ENCODE measurements at regions not wholly inside any gene's neighbourhood (a gene's known extent, or its start where the extent isn't known, plus 50 kb on each side); places are given as distances from the start of the nearest gene placed in this dataset.

- Histone ChIP-seq H3K4me3 (replicated peaks in 1 of 4; ENCODE audit: control extremely low read depth in 1 of 4, insufficient read depth in 1 of 4, low read depth in 3 of 4, low read length in 4 of 4) (no peak overlapping the region), H3K79me2 (ENCODE audit: control insufficient read depth, insufficient read depth, low read length) (no peaks in the 10 kb centered on the region), H2AFZ (ENCODE audit: low read length) (no peak overlapping the region), H3K27me3 (ENCODE audit: control insufficient read depth, insufficient read depth, low read length) (no peaks in the 10 kb centered on the region), H3K9ac (ENCODE audit: insufficient read depth, low read length) (no peak overlapping the region), H3K4me2 (ENCODE audit: extremely low read depth, insufficient read depth, low read length) (no peak overlapping the region), H3K9me3 (ENCODE audit: control insufficient read depth, insufficient read depth, low read depth, low read length) (no peaks in the 10 kb centered on the region), H3K27ac (ENCODE audit: insufficient read depth, low read length) (no peak overlapping the region), H3K4me1 (ENCODE audit: control insufficient read depth, extremely low read depth, insufficient read depth, low read length) (no peaks in the 10 kb centered on the region), H4K20me1 (ENCODE audit: control insufficient read depth, extremely low read depth, insufficient read depth, low read length) (no peaks in the 10 kb centered on the region), H3K36me3 (ENCODE audit: control insufficient read depth, insufficient read depth, low read length) (no peaks in the 10 kb centered on the region)
- TF ChIP-seq CTCF (conservative IDR thresholded peaks at IDR 0.05 in 1 of 2, IDR thresholded peaks at IDR 0.05 in 1 of 2; ENCODE audit: low read depth in 1 of 2, low read length in 2 of 2) (no peak), EZH2 (IDR thresholded peaks at IDR 0.05; ENCODE audit: low read length, missing control alignments) (no peak)
- DNase-seq (ENCODE audit: low read depth in 2 of 2) = no peak
Observed at GRCh38 chr6:120383681-120384080, 950.6 kb downstream of the TBC1D32 start.

DNA sequence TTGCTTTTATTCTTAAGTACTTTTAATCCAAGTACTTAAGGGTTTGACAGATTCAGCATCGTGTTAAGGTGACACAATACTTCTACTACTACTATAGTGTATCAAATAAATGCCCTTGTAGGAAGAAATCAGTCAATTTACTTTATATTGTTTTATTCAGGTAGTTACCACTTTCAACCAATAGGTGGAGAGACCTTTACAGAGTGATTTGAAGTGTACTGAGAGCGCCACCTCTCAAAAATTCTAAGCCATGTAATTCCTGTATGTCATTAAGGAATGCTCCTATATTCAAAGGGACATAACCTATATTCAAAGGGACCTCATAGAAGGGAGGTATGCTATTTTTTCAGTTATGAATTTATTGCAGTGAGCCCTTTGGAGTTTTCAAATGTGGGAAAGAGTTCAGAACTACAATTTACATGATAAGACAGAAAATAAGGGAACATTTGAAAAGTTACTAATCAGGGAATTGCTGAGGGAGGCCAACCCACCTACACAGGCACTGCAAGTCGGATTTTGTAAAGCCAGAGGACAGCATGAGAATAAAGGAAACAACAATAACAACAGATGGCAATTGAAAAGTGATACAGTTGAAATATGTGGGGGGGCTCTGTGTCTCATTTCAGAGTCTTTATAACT, 955.6 kb downstream of the TBC1D32 start:
- Histone ChIP-seq H3K36me3 (ENCODE audit: control insufficient read depth, insufficient read depth, low read length) (no peaks in the 10 kb centered on the region), H3K79me2 (ENCODE audit: control insufficient read depth, insufficient read depth, low read length) (no peaks in the 10 kb centered on the region), H3K4me2 (ENCODE audit: extremely low read depth, insufficient read depth, low read length) (no peak overlapping the region), H4K20me1 (ENCODE audit: control insufficient read depth, extremely low read depth, insufficient read depth, low read length) (no peaks in the 10 kb centered on the region), H3K27me3 (ENCODE audit: control insufficient read depth, insufficient read depth, low read length) (no peaks in the 10 kb centered on the region), H2AFZ (ENCODE audit: low read length) (no peak overlapping the region), H3K4me1 (ENCODE audit: control insufficient read depth, extremely low read depth, insufficient read depth, low read length) (no peaks in the 10 kb centered on the region), H3K27ac (ENCODE audit: insufficient read depth, low read length) (no peak overlapping the region), H3K4me3 (replicated peaks in 1 of 4; ENCODE audit: control extremely low read depth in 1 of 4, insufficient read depth in 1 of 4, low read depth in 3 of 4, low read length in 4 of 4) (no peak overlapping the region), H3K9ac (ENCODE audit: insufficient read depth, low read length) (no peak overlapping the region), H3K9me3 (ENCODE audit: control insufficient read depth, insufficient read depth, low read depth, low read length) (no peaks in the 10 kb centered on the region)
- no peak for TF ChIP-seq EZH2 (IDR thresholded peaks at IDR 0.05; ENCODE audit: low read length, missing control alignments)
- TF ChIP-seq CTCF (conservative IDR thresholded peaks at IDR 0.05 in 1 of 2, IDR thresholded peaks at IDR 0.05 in 1 of 2; ENCODE audit: low read depth in 1 of 2, low read length in 2 of 2) = peak; percentile 22 to 69
- peak; percentile 22 to 67 for DNase-seq (ENCODE audit: low read depth in 2 of 2)

DNA sequence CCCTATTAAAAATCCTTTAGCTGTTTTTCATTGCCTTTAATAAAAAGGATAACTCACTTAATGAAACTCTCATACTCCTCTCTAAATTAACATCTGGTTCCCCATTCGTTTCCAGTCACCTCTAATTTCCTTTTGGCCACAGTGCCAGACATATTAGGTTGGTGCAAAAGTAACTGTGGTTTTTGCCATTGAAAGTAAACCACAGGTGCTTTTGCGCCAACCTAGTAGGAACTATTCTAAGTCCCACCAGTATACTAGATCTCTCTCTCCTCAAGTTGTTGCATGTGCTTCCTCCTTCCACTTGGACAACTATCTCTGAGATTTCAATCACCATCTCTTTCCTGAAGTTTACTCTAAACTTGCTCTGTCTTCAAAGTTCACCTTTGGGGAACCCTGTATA, 961.1 kb downstream of the TBC1D32 start:
- H3K4me1 ChIP-seq (ENCODE audit: control insufficient read depth, extremely low read depth, insufficient read depth, low read length) = no peaks in the 10 kb centered on the region
- no peak overlapping the region for H3K9ac ChIP-seq (ENCODE audit: insufficient read depth, low read length)
- no peaks in the 10 kb centered on the region for H3K36me3 ChIP-seq (ENCODE audit: control insufficient read depth, insufficient read depth, low read length)
- no peak overlapping the region for H3K4me3 ChIP-seq (replicated peaks in 1 of 4; ENCODE audit: control extremely low read depth in 1 of 4, insufficient read depth in 1 of 4, low read depth in 3 of 4, low read length in 4 of 4)
- H3K4me2 ChIP-seq (ENCODE audit: extremely low read depth, insufficient read depth, low read length) = no peak overlapping the region
- H3K27me3 ChIP-seq (ENCODE audit: control insufficient read depth, insufficient read depth, low read length) = no peaks in the 10 kb centered on the region
- no peak overlapping the region for H2AFZ ChIP-seq (ENCODE audit: low read length)
- H3K27ac ChIP-seq (ENCODE audit: insufficient read depth, low read length) = no peak overlapping the region
- no peaks in the 10 kb centered on the region for H3K9me3 ChIP-seq (ENCODE audit: control insufficient read depth, insufficient read depth, low read depth, low read length)
- TF ChIP-seq CTCF (conservative IDR thresholded peaks at IDR 0.05 in 1 of 2, IDR thresholded peaks at IDR 0.05 in 1 of 2; ENCODE audit: low read depth in 1 of 2, low read length in 2 of 2) (no peak), EZH2 (IDR thresholded peaks at IDR 0.05; ENCODE audit: low read length, missing control alignments) (no peak)
- H3K79me2 ChIP-seq (ENCODE audit: control insufficient read depth, insufficient read depth, low read length) = no peaks in the 10 kb centered on the region
- no peak for DNase-seq (ENCODE audit: low read depth in 2 of 2)
- H4K20me1 ChIP-seq (ENCODE audit: control insufficient read depth, extremely low read depth, insufficient read depth, low read length) = no peaks in the 10 kb centered on the region
